ENCODE measurements at regions not wholly inside any gene's neighbourhood (a gene's known extent, or its start where the extent isn't known, plus 50 kb on each side); places are given as distances from the start of the nearest gene placed in this dataset.

DNA sequence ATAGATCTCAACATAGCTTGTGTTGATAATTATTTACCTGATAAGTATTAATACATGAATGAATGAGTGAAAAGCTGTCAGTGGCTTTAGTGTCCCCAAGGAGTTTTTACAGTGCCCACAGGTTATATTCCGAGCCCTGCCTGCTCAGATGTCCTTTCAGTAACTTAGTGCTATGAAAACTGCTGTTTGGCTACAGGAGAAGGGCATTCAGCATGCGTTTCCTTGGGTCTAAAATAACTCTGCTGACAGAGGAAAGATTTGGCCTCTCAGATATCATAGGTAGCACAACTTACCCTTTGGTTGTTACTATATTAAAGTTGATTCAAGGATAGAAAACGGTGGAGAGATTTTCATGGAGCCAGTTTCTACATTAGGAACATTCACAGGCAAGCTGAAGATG lies 241.0 kb downstream of the ETAA1 start:
- no peak overlapping the region for H3K4me3 ChIP-seq (ENCODE audit: low read depth, low read length)
- no peak for DNase-seq (ENCODE audit: low read depth)
- TF ChIP-seq CTCF (conservative IDR thresholded peaks at IDR 0.05; ENCODE audit: low read depth, low read length), result no peak

- TF ChIP-seq CTCF (conservative IDR thresholded peaks at IDR 0.05; ENCODE audit: low read depth, low read length), result no peak
- no peak overlapping the region for H3K4me3 ChIP-seq (ENCODE audit: low read depth, low read length)
- DNase-seq (ENCODE audit: low read depth), result no peak
Measured at GRCh38 chr2:67641312-67642045, 244.3 kb downstream of the ETAA1 start.

DNA sequence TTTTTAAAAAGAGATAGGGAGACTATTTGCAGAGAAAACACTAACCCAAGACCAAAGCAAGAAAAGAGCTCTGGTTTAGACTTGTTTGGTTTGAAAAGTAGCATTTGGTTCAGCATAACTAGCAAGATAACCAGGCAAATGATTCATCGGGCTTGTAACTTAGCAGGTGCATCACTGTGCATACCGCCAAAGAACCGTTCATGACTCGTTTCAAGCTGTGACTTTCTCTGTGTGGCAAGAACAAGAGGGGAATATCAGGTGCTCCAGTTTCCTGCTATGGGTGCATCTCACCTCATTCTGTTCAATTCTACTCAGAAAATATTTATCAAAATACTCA lies 244.9 kb downstream of the ETAA1 start:
- no peak for DNase-seq (ENCODE audit: low read depth)
- no peak for TF ChIP-seq CTCF (conservative IDR thresholded peaks at IDR 0.05; ENCODE audit: low read depth, low read length)
- no peak overlapping the region for H3K4me3 ChIP-seq (ENCODE audit: low read depth, low read length)

- no peak for TF ChIP-seq CTCF (conservative IDR thresholded peaks at IDR 0.05; ENCODE audit: low read depth, low read length)
- no peak overlapping the region for H3K4me3 ChIP-seq (ENCODE audit: low read depth, low read length)
- DNase-seq (ENCODE audit: low read depth), result no peak
Measured at GRCh38 chr2:67642961-67643360, 245.8 kb downstream of the ETAA1 start.

DNA sequence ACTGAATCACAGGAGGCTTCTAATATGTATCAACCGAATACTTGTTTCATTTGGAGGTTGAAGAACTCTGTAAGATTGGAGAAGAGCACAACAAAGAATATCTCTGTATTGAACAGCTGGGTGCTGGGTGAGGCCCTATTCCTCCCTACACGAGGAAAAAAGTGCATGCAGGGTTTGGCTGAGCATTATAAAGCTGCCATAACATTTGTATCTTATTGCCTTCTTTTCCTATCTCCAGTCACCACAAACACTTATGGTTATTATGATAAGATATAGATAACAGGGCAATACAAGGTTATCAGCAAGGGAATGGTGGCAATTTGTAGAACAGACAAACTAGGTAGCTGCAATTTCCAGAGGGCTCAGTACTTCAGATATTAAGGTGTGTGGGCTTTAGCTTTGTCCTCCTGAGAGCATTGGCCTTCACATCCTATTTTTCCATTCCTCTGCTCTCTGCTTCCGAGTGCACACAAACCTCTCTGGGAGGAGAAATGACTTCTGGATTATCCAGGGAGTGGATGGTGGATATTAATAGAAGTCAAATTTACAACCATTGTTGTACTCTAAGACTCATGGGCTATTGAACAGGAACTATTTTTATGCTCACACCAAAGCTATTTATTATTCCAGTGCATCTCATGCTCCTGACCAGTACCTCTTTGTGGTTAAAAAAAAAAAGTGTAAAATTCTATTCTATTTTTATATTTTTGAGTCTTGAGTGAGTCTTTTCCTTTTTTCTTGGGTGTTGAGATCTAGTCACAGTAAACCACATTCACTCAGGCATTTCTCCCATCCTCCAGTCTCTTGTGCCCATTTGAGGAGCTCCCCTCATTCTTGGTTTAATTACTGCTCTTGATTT lies 248.4 kb downstream of the ETAA1 start:
- no peak overlapping the region for H3K4me3 ChIP-seq (ENCODE audit: low read depth, low read length)
- no peak for DNase-seq (ENCODE audit: low read depth)
- TF ChIP-seq CTCF (conservative IDR thresholded peaks at IDR 0.05; ENCODE audit: low read depth, low read length), result no peak

DNA sequence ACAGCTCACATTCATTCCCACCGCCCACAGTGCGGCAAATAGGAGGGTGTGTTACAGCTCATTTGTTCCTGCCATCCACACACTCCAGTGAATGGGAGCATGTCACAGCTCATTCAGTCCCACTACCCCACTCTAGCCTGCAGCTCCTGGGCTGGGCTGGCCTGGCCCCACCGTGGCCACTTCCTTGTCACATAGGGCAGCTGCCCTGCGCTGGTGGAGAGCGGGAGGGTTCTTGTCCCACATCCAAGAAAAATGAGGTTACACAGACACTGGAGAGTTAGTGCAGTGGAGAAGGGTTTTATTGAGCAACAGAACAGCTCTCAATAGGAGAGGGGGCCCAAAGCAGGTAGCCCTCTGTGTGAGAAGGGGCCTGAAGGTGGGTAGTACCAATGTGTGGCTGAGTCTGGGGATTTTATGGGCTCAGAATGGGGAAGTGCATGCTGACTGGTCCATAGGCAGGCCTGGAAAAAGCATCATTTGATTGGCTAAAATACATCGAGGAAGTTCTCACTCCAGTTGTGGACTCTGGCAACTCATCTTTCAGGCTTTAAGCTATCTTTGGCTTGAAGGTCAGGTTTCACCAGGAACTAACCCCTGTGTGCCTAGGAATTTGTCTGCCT lies 249.7 kb downstream of the ETAA1 start:
- no peak for TF ChIP-seq CTCF (conservative IDR thresholded peaks at IDR 0.05; ENCODE audit: low read depth, low read length)
- DNase-seq (ENCODE audit: low read depth), result no peak
- H3K4me3 ChIP-seq (ENCODE audit: low read depth, low read length), result no peak overlapping the region
